ES-I3 (cell line): ENCODE measurements at regions not wholly inside any gene's neighbourhood (a gene's known extent, or its start where the extent isn't known, plus 50 kb on each side); places are given as distances from the start of the nearest gene placed in this dataset.
A peak's percentile ranks its signal among the peaks of the same experiment; 100 is the strongest.
"Not testable (repeated sequence)": the region's sequence is repeated elsewhere in the genome, so short reads cannot be mapped to it uniquely, and the experiment has no call there.

Source experiments
- H3K36me3 ChIP-seq: 2 replicates; pipeline ENCODE4 v1.6.1; 2013; ENCODE audit warnings: mild to moderate bottlenecking, low read length, control low read depth, moderate library complexity; ENCODE audit not compliant: insufficient read depth
- H3K4me1 ChIP-seq: 2 replicates; pipeline ENCODE4 v1.6.1; 2013; ENCODE audit warnings: mild to moderate bottlenecking, control low read depth, low read length; ENCODE audit not compliant: insufficient read depth
- H3K9ac ChIP-seq: 2 replicates; pipeline ENCODE4 v1.6.1; 2013; ENCODE audit warnings: low read depth, mild to moderate bottlenecking, low read length, moderate library complexity
- H3K9me3 ChIP-seq: 2 replicates; pipeline ENCODE4 v1.6.1; 2013; ENCODE audit warnings: mild to moderate bottlenecking, low read length, moderate library complexity; ENCODE audit not compliant: control insufficient read depth, insufficient read depth

GRCh38 chr17:55932973-55933372 is 182.1 kb downstream of the PCTP start:
- H3K9me3 ChIP-seq: no peaks in the 10 kb centered on the region
- no peaks in the 10 kb centered on the region for H3K36me3 ChIP-seq
- no peak overlapping the region for H3K9ac ChIP-seq
- no peaks in the 10 kb centered on the region for H3K4me1 ChIP-seq

- peak overlapping the region; percentile 23; the same call in 1 of the 2 replicates for H3K9ac ChIP-seq
- H3K36me3 ChIP-seq, H3K9me3 ChIP-seq: not testable (repeated sequence)
Observed at GRCh38 chr17:55939181-55939810, 188.4 kb downstream of the PCTP start.

GRCh38 chr17:55959756-55960155 is 193.5 kb upstream of the ANKFN1 start:
- Histone ChIP-seq H3K4me1 (no peaks in the 10 kb centered on the region), H3K9ac (no peak overlapping the region), H3K36me3 (no peaks in the 10 kb centered on the region), H3K9me3 (no peaks in the 10 kb centered on the region)

More at GRCh38 chr17:55939181-55939810, 188.4 kb downstream of the PCTP start:
- not testable (repeated sequence) for H3K4me1 ChIP-seq

GRCh38 chr17:55961386-55961785 is 191.9 kb upstream of the ANKFN1 start:
- Histone ChIP-seq H3K36me3 (no peaks in the 10 kb centered on the region), H3K9ac (no peak overlapping the region), H3K4me1 (no peaks in the 10 kb centered on the region), H3K9me3 (no peaks in the 10 kb centered on the region)

- H3K9me3 ChIP-seq: no peaks in the 10 kb centered on the region
Observed at GRCh38 chr17:55962951-55963401, 190.3 kb upstream of the ANKFN1 start.

GRCh38 chr17:55964191-55964590 is 189.1 kb upstream of the ANKFN1 start:
- no peak overlapping the region for H3K9ac ChIP-seq
- no peaks in the 10 kb centered on the region for H3K36me3 ChIP-seq
- H3K9me3 ChIP-seq: no peaks in the 10 kb centered on the region
- H3K4me1 ChIP-seq: peaks cover 2% of the 10 kb centered on the region; the same call in 1 of the 2 replicates

More at GRCh38 chr17:55962951-55963401, 190.3 kb upstream of the ANKFN1 start:
- Histone ChIP-seq H3K36me3 (no peaks in the 10 kb centered on the region), H3K9ac (no peak overlapping the region), H3K4me1 (no peaks in the 10 kb centered on the region)

- Histone ChIP-seq H3K9ac (no peak overlapping the region), H3K9me3 (no peaks in the 10 kb centered on the region), H3K36me3 (no peaks in the 10 kb centered on the region), H3K4me1 (peaks cover 10% of the 10 kb centered on the region; the same call in 1 of the 2 replicates)
Observed at GRCh38 chr17:55965051-55965450, 188.2 kb upstream of the ANKFN1 start.

- Histone ChIP-seq H3K9me3 (no peaks in the 10 kb centered on the region), H3K36me3 (no peaks in the 10 kb centered on the region), H3K9ac (no peak overlapping the region), H3K4me1 (peaks cover 10% of the 10 kb centered on the region; the same call in 1 of the 2 replicates)
Observed at GRCh38 chr17:55969562-55970324, 183.5 kb upstream of the ANKFN1 start.

GRCh38 chr17:55978578-55978977 is 174.7 kb upstream of the ANKFN1 start:
- Histone ChIP-seq H3K9me3 (no peaks in the 10 kb centered on the region), H3K4me1 (no peaks in the 10 kb centered on the region), H3K9ac (no peak overlapping the region), H3K36me3 (no peaks in the 10 kb centered on the region)

- H3K36me3 ChIP-seq: no peaks in the 10 kb centered on the region
- no peak overlapping the region for H3K9ac ChIP-seq
- H3K9me3 ChIP-seq: no peaks in the 10 kb centered on the region
- no peaks in the 10 kb centered on the region for H3K4me1 ChIP-seq
Observed at GRCh38 chr17:55983096-55983495, 170.2 kb upstream of the ANKFN1 start.

GRCh38 chr17:55986817-55987216 is 166.5 kb upstream of the ANKFN1 start:
- no peak overlapping the region for H3K9ac ChIP-seq
- no peaks in the 10 kb centered on the region; the same call in 1 of the 2 replicates for H3K4me1 ChIP-seq
- no peaks in the 10 kb centered on the region for H3K9me3 ChIP-seq
- no peaks in the 10 kb centered on the region for H3K36me3 ChIP-seq

GRCh38 chr17:55988861-55989260 is 164.4 kb upstream of the ANKFN1 start:
- H3K4me1 ChIP-seq: no peaks in the 10 kb centered on the region; the same call in 1 of the 2 replicates
- no peaks in the 10 kb centered on the region for H3K36me3 ChIP-seq
- no peak overlapping the region for H3K9ac ChIP-seq
- H3K9me3 ChIP-seq: peaks cover 9% of the 10 kb centered on the region

GRCh38 chr17:55990332-55991006 is 162.8 kb upstream of the ANKFN1 start:
- H3K9me3 ChIP-seq: peaks cover 9% of the 10 kb centered on the region
- no peak overlapping the region for H3K9ac ChIP-seq
- no peaks in the 10 kb centered on the region for H3K36me3 ChIP-seq
- H3K4me1 ChIP-seq: no peaks in the 10 kb centered on the region; the same call in 1 of the 2 replicates

GRCh38 chr17:55996826-55997225 is 156.4 kb upstream of the ANKFN1 start:
- H3K4me1 ChIP-seq: no peaks in the 10 kb centered on the region
- H3K9me3 ChIP-seq: peaks cover 9% of the 10 kb centered on the region
- no peak overlapping the region for H3K9ac ChIP-seq
- H3K36me3 ChIP-seq: no peaks in the 10 kb centered on the region
